ENCODE measurements at regions not wholly inside any gene's neighbourhood (a gene's known extent, or its start where the extent isn't known, plus 50 kb on each side); places are given as distances from the start of the nearest gene placed in this dataset.

DNA sequence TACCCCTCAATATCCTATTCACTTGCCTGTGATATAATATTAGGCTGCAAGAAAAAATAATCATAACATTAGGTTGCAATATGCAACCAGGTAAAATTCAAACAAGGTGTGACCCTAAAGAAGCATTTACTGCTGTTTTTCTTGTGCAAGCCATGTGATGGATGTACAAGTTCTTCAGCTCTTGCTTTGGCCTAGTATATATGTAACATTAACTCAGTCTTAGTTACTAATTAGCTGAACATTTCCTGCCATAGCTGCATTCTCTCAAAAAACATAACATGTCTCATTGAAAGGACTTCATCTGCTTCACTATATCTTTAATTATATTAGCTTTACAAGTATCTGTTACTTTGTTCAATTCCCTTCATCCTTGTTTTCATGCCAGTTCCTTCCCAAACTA is 406.8 kb upstream of the HTR2A start:
- Histone ChIP-seq H3K4me1 (ENCODE audit: control insufficient read depth in 2 of 2, insufficient read depth in 2 of 2, low read length in 2 of 2) (no peaks in the 10 kb centered on the region), H2AFZ (ENCODE audit: insufficient read depth, low read depth, low read length, poor library complexity, severe bottlenecking) (no peak overlapping the region), H3K4me2 (replicated peaks; ENCODE audit: low read depth, low read length, poor library complexity, severe bottlenecking) (no peak overlapping the region), H3K27ac (ENCODE audit: low read length in 2 of 2) (no peak overlapping the region), H3K27me3 (replicated peaks in 1 of 4; ENCODE audit: control extremely low read depth in 1 of 4, control insufficient read depth in 3 of 4, insufficient read depth in 4 of 4, low read length in 3 of 4) (no peaks in the 10 kb centered on the region), H4K20me1 (ENCODE audit: control insufficient read depth, insufficient read depth, low read length, poor library complexity, severe bottlenecking) (no peaks in the 10 kb centered on the region), H3K9me3 (ENCODE audit: control extremely low read depth in 1 of 3, control insufficient read depth in 2 of 3, insufficient read depth in 1 of 3, low read length in 2 of 3) (no peaks in the 10 kb centered on the region), H3K36me3 (replicated peaks in 1 of 2; ENCODE audit: control extremely low read depth in 1 of 2, control insufficient read depth in 1 of 2, extremely low read depth in 1 of 2, insufficient read depth in 2 of 2, low read length in 1 of 2) (no peaks in the 10 kb centered on the region), H3K4me3 (ENCODE audit: control extremely low read depth in 1 of 5, extremely low read depth in 1 of 5, insufficient read depth in 1 of 5, low read depth in 2 of 5, low read length in 4 of 5) (no peak overlapping the region), H3K9ac (ENCODE audit: low read length) (no peak overlapping the region), H3K79me2 (ENCODE audit: control insufficient read depth, insufficient read depth, low read length) (no peaks in the 10 kb centered on the region)
- POLR2A ChIA-PET: no interaction called here
- ATAC-seq (ENCODE audit: low read depth) (no peak), DNase-seq (no peak)
- intact Hi-C loops (cut with micrococcal nuclease): no loop called here
- Mint-ChIP-seq H3K4me3 (no peak overlapping the region), H3K27ac (no peak overlapping the region), H3K27me3 (no peaks in the 10 kb centered on the region), H3K4me1 (no peaks in the 10 kb centered on the region), H3K9me3 (ENCODE audit: insufficient read depth) (no peaks in the 10 kb centered on the region)
- CTCF ChIA-PET: no interaction called here
- no peak for TF ChIP-seq EZH2 (IDR thresholded peaks at IDR 0.05; ENCODE audit: borderline replicate concordance, insufficient read depth, low read depth, low read length, poor library complexity, severe bottlenecking)
- TF ChIP-seq, protein P1, sequence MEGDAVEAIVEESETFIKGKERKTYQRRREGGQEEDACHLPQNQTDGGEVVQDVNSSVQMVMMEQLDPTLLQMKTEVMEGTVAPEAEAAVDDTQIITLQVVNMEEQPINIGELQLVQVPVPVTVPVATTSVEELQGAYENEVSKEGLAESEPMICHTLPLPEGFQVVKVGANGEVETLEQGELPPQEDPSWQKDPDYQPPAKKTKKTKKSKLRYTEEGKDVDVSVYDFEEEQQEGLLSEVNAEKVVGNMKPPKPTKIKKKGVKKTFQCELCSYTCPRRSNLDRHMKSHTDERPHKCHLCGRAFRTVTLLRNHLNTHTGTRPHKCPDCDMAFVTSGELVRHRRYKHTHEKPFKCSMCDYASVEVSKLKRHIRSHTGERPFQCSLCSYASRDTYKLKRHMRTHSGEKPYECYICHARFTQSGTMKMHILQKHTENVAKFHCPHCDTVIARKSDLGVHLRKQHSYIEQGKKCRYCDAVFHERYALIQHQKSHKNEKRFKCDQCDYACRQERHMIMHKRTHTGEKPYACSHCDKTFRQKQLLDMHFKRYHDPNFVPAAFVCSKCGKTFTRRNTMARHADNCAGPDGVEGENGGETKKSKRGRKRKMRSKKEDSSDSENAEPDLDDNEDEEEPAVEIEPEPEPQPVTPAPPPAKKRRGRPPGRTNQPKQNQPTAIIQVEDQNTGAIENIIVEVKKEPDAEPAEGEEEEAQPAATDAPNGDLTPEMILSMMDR (IDR thresholded peaks at IDR 0.05): no peak

DNA sequence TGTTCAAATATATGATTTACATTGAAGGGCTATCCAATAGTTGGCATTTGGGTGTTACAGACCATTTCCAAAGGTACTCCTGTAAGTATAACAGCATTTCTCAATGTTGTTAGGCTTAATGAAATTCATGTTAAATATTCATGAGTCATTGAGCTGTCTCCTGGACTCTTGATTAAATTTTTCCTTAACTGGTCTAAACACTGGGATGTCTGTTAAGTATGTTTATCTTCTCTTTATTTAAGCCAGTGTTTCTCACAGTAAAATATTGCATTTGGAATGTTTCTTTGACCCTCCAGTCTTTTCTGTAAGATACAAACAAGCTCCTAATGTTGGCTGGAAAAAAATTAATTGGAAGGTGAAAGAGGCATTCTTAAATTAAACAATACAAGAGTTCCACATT is 402.5 kb upstream of the HTR2A start:
- Histone ChIP-seq H3K4me1 (ENCODE audit: control insufficient read depth in 2 of 2, insufficient read depth in 2 of 2, low read length in 2 of 2) (no peaks in the 10 kb centered on the region), H3K36me3 (replicated peaks in 1 of 2; ENCODE audit: control extremely low read depth in 1 of 2, control insufficient read depth in 1 of 2, extremely low read depth in 1 of 2, insufficient read depth in 2 of 2, low read length in 1 of 2) (no peaks in the 10 kb centered on the region), H4K20me1 (ENCODE audit: control insufficient read depth, insufficient read depth, low read length, poor library complexity, severe bottlenecking) (no peaks in the 10 kb centered on the region), H3K4me3 (ENCODE audit: control extremely low read depth in 1 of 5, extremely low read depth in 1 of 5, insufficient read depth in 1 of 5, low read depth in 2 of 5, low read length in 4 of 5) (no peak overlapping the region), H3K9me3 (ENCODE audit: control extremely low read depth in 1 of 3, control insufficient read depth in 2 of 3, insufficient read depth in 1 of 3, low read length in 2 of 3) (no peaks in the 10 kb centered on the region), H2AFZ (ENCODE audit: insufficient read depth, low read depth, low read length, poor library complexity, severe bottlenecking) (no peak overlapping the region), H3K9ac (ENCODE audit: low read length) (no peak overlapping the region), H3K79me2 (ENCODE audit: control insufficient read depth, insufficient read depth, low read length) (no peaks in the 10 kb centered on the region), H3K27ac (ENCODE audit: low read length in 2 of 2) (no peak overlapping the region), H3K27me3 (replicated peaks in 1 of 4; ENCODE audit: control extremely low read depth in 1 of 4, control insufficient read depth in 3 of 4, insufficient read depth in 4 of 4, low read length in 3 of 4) (no peaks in the 10 kb centered on the region), H3K4me2 (replicated peaks; ENCODE audit: low read depth, low read length, poor library complexity, severe bottlenecking) (no peak overlapping the region)
- no peaks in the 10 kb centered on the region for H3K4me1 Mint-ChIP-seq
- DNase-seq: no peak
- H3K27me3 Mint-ChIP-seq: peaks cover 10% of the 10 kb centered on the region
- no peak overlapping the region for H3K27ac Mint-ChIP-seq
- no peak overlapping the region for H3K4me3 Mint-ChIP-seq
- no peak for TF ChIP-seq EZH2 (IDR thresholded peaks at IDR 0.05; ENCODE audit: borderline replicate concordance, insufficient read depth, low read depth, low read length, poor library complexity, severe bottlenecking)
- TF ChIP-seq, protein P1 (IDR thresholded peaks at IDR 0.05): no peak
- intact Hi-C loops (cut with micrococcal nuclease): no loop called here
- ATAC-seq (ENCODE audit: low read depth): no peak
- H3K9me3 Mint-ChIP-seq (ENCODE audit: insufficient read depth): no peaks in the 10 kb centered on the region
- ChIA-PET CTCF (no interaction called here), POLR2A (no interaction called here)

All from B cell (primary cell).